GM12878 (cell line): ENCODE measurements at regions not wholly inside any gene's neighbourhood (a gene's known extent, or its start where the extent isn't known, plus 50 kb on each side); places are given as distances from the start of the nearest gene placed in this dataset.

ENCODE experiments used
- ATAC-seq: fragments of 200-7000 bp; cut with Tn5 transposase; 3 replicates; pipeline ENCODE4 v1.9.1; 2020; ENCODE audit warnings: mild to moderate bottlenecking, moderate library complexity
- BruUV-seq: library from RNA; stranded (reverse); fragments of 400-500 nt; replicated peaks from 2 replicates; lab custom pipeline; 2021; lab: Mats Ljungman, UMichigan
- CTCF ChIA-PET: fragments of 300-600 bp; sonication (Branson Sonifier 250); formaldehyde crosslinking; extraction: SDS; loops from one replicate; lab custom pipeline; 2021; ENCODE audit warnings: inconsistent platforms; lab: Yijun Ruan, JAX
- POLR2A ChIA-PET: fragments of 350-600 bp; formaldehyde crosslinking; extraction: SDS; loops from one replicate; lab custom pipeline; 2021; ENCODE audit warnings: inconsistent platforms; lab: Charles Lee
- RAD21 ChIA-PET: fragments of 300-600 bp; sonication (Branson Sonifier 250); formaldehyde crosslinking; loops from one replicate; lab custom pipeline; 2023; ENCODE audit warnings: antibody characterized with exemption; ENCODE audit not compliant: unreplicated experiment; lab: Charles Lee
- SMC1A ChIA-PET: fragments of 300-600 bp; sonication (Branson Sonifier 250); formaldehyde crosslinking; loops from one replicate; lab custom pipeline; 2023; ENCODE audit not compliant: unreplicated experiment, uncharacterized antibody; lab: Charles Lee
- DNase-seq: peaks from one replicate; pipeline ENCODE4 v3.0.0-alpha.2; 2011; ENCODE audit warnings: low read depth, low spot score
- FAIRE-seq: peaks from 3 replicates; lab custom pipeline; 2011; peaks lifted over from hg19 to GRCh38; lab: Jason Lieb, UNC
- H2AFZ ChIP-seq: 2 replicates; pipeline ENCODE4 v1.6.0; 2011; ENCODE audit warnings: low read depth, low read length, control low read depth; ENCODE audit not compliant: control insufficient read depth
- H3K27ac ChIP-seq: 2 replicates; pipeline ENCODE4 v1.5.1; 2011; ENCODE audit warnings: control low read depth; ENCODE audit not compliant: control insufficient read depth, insufficient read depth
- H3K27me3 ChIP-seq, 2 experiments: replicated peaks in 1 of 2; 2 replicates each; pipeline versions ENCODE4 v1.6.0 to v1.6.1; 2011; ENCODE audit warnings: low read length in 1 of 2; ENCODE audit not compliant: control insufficient read depth in 2 of 2, insufficient read depth in 2 of 2
- H3K36me3 ChIP-seq, 2 experiments: 2 replicates each; pipeline ENCODE4 v1.5.1; 2011; ENCODE audit warnings: low read length in 1 of 2; ENCODE audit not compliant: control insufficient read depth in 2 of 2, insufficient read depth in 2 of 2
- H3K4me1 ChIP-seq: 2 replicates; pipeline ENCODE4 v1.6.1; 2011; ENCODE audit warnings: mild to moderate bottlenecking, low read length, moderate library complexity, mixed read lengths; ENCODE audit not compliant: control insufficient read depth, insufficient read depth
- H3K4me2 ChIP-seq: 2 replicates; pipeline ENCODE4 v1.6.0; 2011; ENCODE audit warnings: control low read depth; ENCODE audit not compliant: control insufficient read depth, insufficient read depth
- H3K4me3 ChIP-seq: fragments of 200-600 bp; sonication (generic); 2 replicates; pipeline ENCODE4 v1.5.1; 2016
- H3K79me2 ChIP-seq: 2 replicates; pipeline ENCODE4 v1.6.0; 2011; ENCODE audit warnings: low read length; ENCODE audit not compliant: control insufficient read depth, insufficient read depth
- H3K9ac ChIP-seq: 2 replicates; pipeline ENCODE4 v1.8.0; 2011; ENCODE audit warnings: low read length, control low read depth, mixed read lengths; ENCODE audit not compliant: control insufficient read depth, insufficient read depth
- H3K9me3 ChIP-seq: replicated peaks from 3 replicates; pipeline ENCODE4 v1.5.1; 2011; ENCODE audit warnings: mild to moderate bottlenecking, low read length; ENCODE audit not compliant: control insufficient read depth, insufficient read depth
- H4K20me1 ChIP-seq: 2 replicates; pipeline ENCODE4 v1.6.0; 2011; ENCODE audit not compliant: control insufficient read depth, insufficient read depth
- ATF7 ChIP-seq: fragments of 450-650 bp; IDR thresholded peaks from 2 replicates; pipeline ENCODE4 v1.6.1; 2016; ENCODE audit warnings: low read depth, mild to moderate bottlenecking
- BRCA1 ChIP-seq: IDR thresholded peaks from 2 replicates; pipeline ENCODE4 v1.6.1; 2011; ENCODE audit warnings: low read depth, low read length, improper control_type of control experiment
- CHD2 ChIP-seq: IDR thresholded peaks from 2 replicates; pipeline ENCODE4 v1.6.1; 2011; ENCODE audit warnings: low read depth, low read length, improper control_type of control experiment, borderline replicate concordance
- EED ChIP-seq: sonication (generic); IDR thresholded peaks from 2 replicates; pipeline ENCODE4 v1.6.1; 2016; ENCODE audit warnings: antibody characterized with exemption, low read depth
- EP300 ChIP-seq, 2 experiments: fragments of 150-350 bp in 1 of 2; IDR thresholded peaks; 2 replicates each; pipeline ENCODE4 v1.6.1; 2011 to 2012; ENCODE audit warnings: low read depth in 2 of 2, low read length in 2 of 2, borderline replicate concordance in 1 of 2, improper control_type of control experiment in 1 of 2, inconsistent platforms in 1 of 2; ENCODE audit not compliant: control insufficient read depth in 1 of 2
- FOXM1 ChIP-seq: IDR thresholded peaks from 2 replicates; pipeline ENCODE4 v1.6.1; 2012; ENCODE audit warnings: low read depth, mild to moderate bottlenecking, inconsistent platforms, low read length, moderate library complexity
- HDAC6 ChIP-seq: fragments of 200-600 bp; sonication (generic); IDR thresholded peaks from one replicate; pipeline ENCODE4 v1.8.0; 2017; ENCODE audit warnings: antibody characterized with exemption; ENCODE audit not compliant: unreplicated experiment
- IKZF2 ChIP-seq, 2 experiments: fragments of 450-650 bp; IDR thresholded peaks; 2 replicates each; pipeline ENCODE4 v1.6.1; 2017; ENCODE audit warnings: mild to moderate bottlenecking in 2 of 2, moderate library complexity in 2 of 2
- KDM1A ChIP-seq: fragments of 200-600 bp; sonication (generic); IDR thresholded peaks from 2 replicates; pipeline ENCODE4 v1.6.1; 2016; ENCODE audit warnings: borderline replicate concordance
- POLR2AphosphoS2 ChIP-seq: IDR thresholded peaks from 2 replicates; pipeline ENCODE4 v1.6.1; 2011; ENCODE audit warnings: low read depth, mild to moderate bottlenecking, low read length, improper control_type of control experiment, moderate library complexity
- SIX5 ChIP-seq: IDR thresholded peaks from 2 replicates; pipeline ENCODE4 v1.6.1; 2011; ENCODE audit warnings: mild to moderate bottlenecking, low read depth, low read length, moderate library complexity; ENCODE audit not compliant: severe bottlenecking
- SMAD1 ChIP-seq: fragments of 450-650 bp; IDR thresholded peaks from 2 replicates; pipeline ENCODE4 v1.6.1; 2018; ENCODE audit warnings: mild to moderate bottlenecking, low read depth; ENCODE audit not compliant: partially characterized antibody
- SMC3 ChIP-seq: IDR thresholded peaks from 2 replicates; pipeline ENCODE4 v1.6.1; 2011; ENCODE audit warnings: low read length, improper control_type of control experiment, borderline replicate concordance
- SUPT20H ChIP-seq: IDR thresholded peaks from 2 replicates; pipeline ENCODE4 v1.6.1; 2011; ENCODE audit warnings: low read depth, mild to moderate bottlenecking, low read length, moderate library complexity, borderline replicate concordance; ENCODE audit not compliant: control insufficient read depth
- WRNIP1 ChIP-seq: IDR thresholded peaks from 2 replicates; pipeline ENCODE4 v1.6.1; 2011; ENCODE audit warnings: low read depth, low read length, improper control_type of control experiment, borderline replicate concordance
- ZNF622 ChIP-seq: fragments of 450-650 bp; IDR thresholded peaks from 2 replicates; pipeline ENCODE4 v1.6.1; 2017; ENCODE audit warnings: mild to moderate bottlenecking, inconsistent platforms
- WGBS: methylation state at CpG from one replicate; pipeline ENCODE4 v1.1.6; 2016; ENCODE audit warnings: low lambda C conversion rate; ENCODE audit not compliant: insufficient replicate concordance, insufficient coverage; ENCODE audit errors: missing lambda C conversion rate; 5-methylcytosine and 5-hydroxymethylcytosine counted together
- in situ Hi-C: fragments of 300-500 bp; cut with MboI; formaldehyde crosslinking; loops from 9 replicates; pipeline ENCODE4 v1.14.3; 2018; ENCODE audit warnings: mixed read lengths
- intact Hi-C: fragments of 100-400 bp; cut with micrococcal nuclease; formaldehyde crosslinking; loops from one replicate; pipeline ENCODE4 v1.14.2; 2022; ENCODE audit not compliant: unreplicated experiment
- TF ChIP-seq, protein P1 (sequence below): fragments of 450-650 bp; IDR thresholded peaks from 2 replicates; pipeline ENCODE4 v1.6.1; 2017; ENCODE audit warnings: mild to moderate bottlenecking, low read depth, inconsistent platforms; ENCODE audit not compliant: poor library complexity, severe bottlenecking
- TF ChIP-seq, protein P2 (sequence below): IDR thresholded peaks from 2 replicates; pipeline ENCODE4 v1.6.1; 2012; ENCODE audit warnings: mild to moderate bottlenecking, low read depth, low read length
- TF ChIP-seq, protein P3 (sequence below): IDR thresholded peaks from 2 replicates; pipeline ENCODE4 v1.6.1; 2011; ENCODE audit warnings: low read depth, mild to moderate bottlenecking, low read length, moderate library complexity, borderline replicate concordance; ENCODE audit errors: extremely low read depth

DNA sequence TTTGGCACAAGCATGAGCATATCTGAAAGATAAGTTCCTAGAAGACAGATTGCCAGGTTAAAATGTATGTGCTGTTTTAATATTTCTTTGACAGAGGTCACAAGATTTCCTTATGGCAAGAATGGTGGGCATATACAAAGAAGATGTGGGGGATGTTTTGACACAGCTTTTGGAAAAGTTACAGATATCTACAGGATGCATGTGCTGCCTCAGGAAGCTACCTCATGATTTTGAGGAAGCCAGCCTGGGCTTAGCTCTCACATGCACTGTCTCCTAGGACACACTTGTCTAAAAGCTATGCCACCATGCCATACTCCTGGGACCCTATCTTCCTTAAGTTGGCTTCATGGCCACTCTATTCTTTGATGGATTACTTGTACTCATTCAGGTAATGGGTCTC, 99.9 kb downstream of the C1orf94 start (continued):
- TF ChIP-seq SIX5 = no peak

DNA sequence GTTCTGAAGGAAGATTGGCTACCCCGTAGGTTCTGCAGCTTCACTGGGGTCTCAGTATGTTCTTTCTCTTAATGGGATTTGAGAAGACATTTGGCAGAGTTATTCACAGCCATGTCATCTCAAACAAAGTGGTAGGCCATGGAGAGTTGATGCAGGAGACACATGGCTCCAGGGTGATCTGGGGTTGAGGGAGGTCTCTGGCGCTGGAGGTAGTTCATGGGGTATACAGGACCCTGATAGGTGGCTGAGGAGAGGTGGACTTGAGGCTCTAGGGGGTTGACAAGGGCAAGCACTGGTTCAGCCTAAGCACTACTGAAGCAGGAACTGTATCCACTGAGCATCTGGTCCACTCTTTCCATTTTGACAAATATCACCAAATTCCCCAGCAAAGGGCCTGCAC, 100.4 kb downstream of the C1orf94 start:
- ChIA-PET RAD21 (no interaction called here), CTCF (interaction anchor here (0.7 kb wide), 1 partner anchor 16 kb away, joined by 3 read pairs; no protein-coding TSS in a partner anchor), SMC1A (no interaction called here), POLR2A (no interaction called here)
- intact Hi-C loops (no loop called here), in situ Hi-C loops (no loop called here)
- no peak for DNase-seq
- H3K4me3 ChIP-seq = no peak overlapping the region
- H3K79me2 ChIP-seq = no peaks in the 10 kb centered on the region
- H3K9ac ChIP-seq = no peak overlapping the region
- H2AFZ ChIP-seq = no peak overlapping the region
- no peak for TF ChIP-seq EP300 (IDR thresholded peaks at IDR 0.05; ENCODE audit: borderline replicate concordance in 1 of 2, control insufficient read depth in 1 of 2, low read depth in 2 of 2, low read length in 2 of 2)
- TF ChIP-seq WRNIP1 = no peak
- no peak for TF ChIP-seq KDM1A
- no peak for TF ChIP-seq ATF7
- TF ChIP-seq, protein P1, sequence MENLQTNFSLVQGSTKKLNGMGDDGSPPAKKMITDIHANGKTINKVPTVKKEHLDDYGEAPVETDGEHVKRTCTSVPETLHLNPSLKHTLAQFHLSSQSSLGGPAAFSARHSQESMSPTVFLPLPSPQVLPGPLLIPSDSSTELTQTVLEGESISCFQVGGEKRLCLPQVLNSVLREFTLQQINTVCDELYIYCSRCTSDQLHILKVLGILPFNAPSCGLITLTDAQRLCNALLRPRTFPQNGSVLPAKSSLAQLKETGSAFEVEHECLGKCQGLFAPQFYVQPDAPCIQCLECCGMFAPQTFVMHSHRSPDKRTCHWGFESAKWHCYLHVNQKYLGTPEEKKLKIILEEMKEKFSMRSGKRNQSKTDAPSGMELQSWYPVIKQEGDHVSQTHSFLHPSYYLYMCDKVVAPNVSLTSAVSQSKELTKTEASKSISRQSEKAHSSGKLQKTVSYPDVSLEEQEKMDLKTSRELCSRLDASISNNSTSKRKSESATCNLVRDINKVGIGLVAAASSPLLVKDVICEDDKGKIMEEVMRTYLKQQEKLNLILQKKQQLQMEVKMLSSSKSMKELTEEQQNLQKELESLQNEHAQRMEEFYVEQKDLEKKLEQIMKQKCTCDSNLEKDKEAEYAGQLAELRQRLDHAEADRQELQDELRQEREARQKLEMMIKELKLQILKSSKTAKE = no peak
- TF ChIP-seq, protein P2, sequence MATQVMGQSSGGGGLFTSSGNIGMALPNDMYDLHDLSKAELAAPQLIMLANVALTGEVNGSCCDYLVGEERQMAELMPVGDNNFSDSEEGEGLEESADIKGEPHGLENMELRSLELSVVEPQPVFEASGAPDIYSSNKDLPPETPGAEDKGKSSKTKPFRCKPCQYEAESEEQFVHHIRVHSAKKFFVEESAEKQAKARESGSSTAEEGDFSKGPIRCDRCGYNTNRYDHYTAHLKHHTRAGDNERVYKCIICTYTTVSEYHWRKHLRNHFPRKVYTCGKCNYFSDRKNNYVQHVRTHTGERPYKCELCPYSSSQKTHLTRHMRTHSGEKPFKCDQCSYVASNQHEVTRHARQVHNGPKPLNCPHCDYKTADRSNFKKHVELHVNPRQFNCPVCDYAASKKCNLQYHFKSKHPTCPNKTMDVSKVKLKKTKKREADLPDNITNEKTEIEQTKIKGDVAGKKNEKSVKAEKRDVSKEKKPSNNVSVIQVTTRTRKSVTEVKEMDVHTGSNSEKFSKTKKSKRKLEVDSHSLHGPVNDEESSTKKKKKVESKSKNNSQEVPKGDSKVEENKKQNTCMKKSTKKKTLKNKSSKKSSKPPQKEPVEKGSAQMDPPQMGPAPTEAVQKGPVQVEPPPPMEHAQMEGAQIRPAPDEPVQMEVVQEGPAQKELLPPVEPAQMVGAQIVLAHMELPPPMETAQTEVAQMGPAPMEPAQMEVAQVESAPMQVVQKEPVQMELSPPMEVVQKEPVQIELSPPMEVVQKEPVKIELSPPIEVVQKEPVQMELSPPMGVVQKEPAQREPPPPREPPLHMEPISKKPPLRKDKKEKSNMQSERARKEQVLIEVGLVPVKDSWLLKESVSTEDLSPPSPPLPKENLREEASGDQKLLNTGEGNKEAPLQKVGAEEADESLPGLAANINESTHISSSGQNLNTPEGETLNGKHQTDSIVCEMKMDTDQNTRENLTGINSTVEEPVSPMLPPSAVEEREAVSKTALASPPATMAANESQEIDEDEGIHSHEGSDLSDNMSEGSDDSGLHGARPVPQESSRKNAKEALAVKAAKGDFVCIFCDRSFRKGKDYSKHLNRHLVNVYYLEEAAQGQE = no peak
- no peak for TF ChIP-seq SUPT20H
- TF ChIP-seq FOXM1 = no peak
- no peak for TF ChIP-seq EED
- no peak for TF ChIP-seq CHD2
- no peak for TF ChIP-seq SMAD1
- TF ChIP-seq, protein P3, sequence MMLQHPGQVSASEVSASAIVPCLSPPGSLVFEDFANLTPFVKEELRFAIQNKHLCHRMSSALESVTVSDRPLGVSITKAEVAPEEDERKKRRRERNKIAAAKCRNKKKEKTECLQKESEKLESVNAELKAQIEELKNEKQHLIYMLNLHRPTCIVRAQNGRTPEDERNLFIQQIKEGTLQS = no peak
- TF ChIP-seq SMC3 = no peak
- no peak for TF ChIP-seq ZNF622
- no peak for TF ChIP-seq POLR2AphosphoS2
- TF ChIP-seq HDAC6 = no peak
- TF ChIP-seq BRCA1 = no peak
- TF ChIP-seq IKZF2 (IDR thresholded peaks at IDR 0.05) = no peak
- no TSS peak for BruUV-seq
- H3K27ac ChIP-seq = no peak overlapping the region
- no peaks in the 10 kb centered on the region for H3K4me1 ChIP-seq
- no peak for ATAC-seq
- H4K20me1 ChIP-seq = no peaks in the 10 kb centered on the region
- no peaks in the 10 kb centered on the region for H3K9me3 ChIP-seq
- FAIRE-seq = no peak
- H3K4me2 ChIP-seq = no peak overlapping the region
- H3K27me3 ChIP-seq = no peaks in the 10 kb centered on the region
- no peaks in the 10 kb centered on the region for H3K36me3 ChIP-seq
- WGBS = 0% methylated on average over 2 of the region's 2 CpGs
